ENCODE measurements at regions not wholly inside any gene's neighbourhood (a gene's known extent, or its start where the extent isn't known, plus 50 kb on each side); places are given as distances from the start of the nearest gene placed in this dataset.
"Not testable (repeated sequence)": the region's sequence is repeated elsewhere in the genome, so short reads cannot be mapped to it uniquely, and the experiment has no call there.

DNA sequence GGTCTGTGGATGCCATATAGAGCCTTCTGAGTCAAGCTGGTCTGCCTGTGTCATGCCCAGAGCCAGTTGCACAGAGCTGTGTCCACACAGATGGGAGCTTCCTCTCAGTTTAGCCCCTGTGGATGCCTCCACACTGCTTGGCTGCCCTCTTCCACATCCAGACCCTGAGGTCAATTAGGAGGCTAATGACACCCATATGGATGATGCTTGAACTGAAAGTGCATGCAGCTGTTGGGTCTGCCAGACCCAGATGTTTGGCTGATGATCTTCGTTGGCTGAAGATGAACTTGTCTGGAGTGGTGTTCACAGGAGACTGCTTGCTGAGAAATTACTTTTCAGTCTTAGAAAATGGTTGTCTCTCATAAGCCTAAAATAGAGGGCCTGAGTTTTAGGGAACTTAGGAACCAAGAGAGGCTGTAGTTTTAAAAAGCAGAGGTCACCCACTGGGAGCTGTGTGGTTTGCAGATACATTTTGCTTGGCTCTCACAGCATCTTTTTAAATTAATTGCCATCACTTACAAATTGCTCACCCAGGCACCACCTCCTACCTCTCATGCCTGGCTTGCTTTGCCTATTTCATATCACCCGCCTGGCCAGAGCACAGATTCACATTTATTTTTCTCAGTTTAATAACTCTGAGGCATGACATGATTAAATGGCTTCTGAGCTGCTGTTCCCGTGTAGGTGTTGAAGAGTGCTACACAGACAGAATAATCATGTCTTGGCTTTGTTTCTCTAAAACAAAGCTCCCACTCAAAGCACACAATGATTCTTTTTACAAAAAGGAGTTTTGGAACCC is 176.1 kb downstream of the MINAR1 start:
- DNase-seq = no peak

- no peak for DNase-seq
Measured at GRCh38 chr15:79609506-79609905, 177.4 kb downstream of the MINAR1 start.

DNA sequence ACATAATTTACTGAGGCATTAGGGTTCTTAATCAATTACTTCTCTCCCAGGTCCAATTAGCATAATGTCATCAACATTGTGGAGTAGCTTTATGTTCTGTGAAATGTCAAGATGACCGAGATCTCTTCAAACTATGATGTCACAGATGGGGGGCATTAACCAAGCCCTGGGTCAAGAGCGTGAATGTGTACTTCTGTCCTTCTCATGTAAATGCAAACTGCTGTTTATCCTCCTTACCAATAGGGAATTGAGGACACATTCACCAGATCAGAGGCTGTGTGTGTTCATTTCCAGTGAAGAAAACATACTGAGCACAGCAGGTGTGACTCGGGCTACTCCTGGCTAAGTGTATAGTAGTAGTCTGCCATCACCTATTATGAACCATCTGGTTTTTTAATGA is 177.9 kb downstream of the MINAR1 start:
- DNase-seq = no peak

DNA sequence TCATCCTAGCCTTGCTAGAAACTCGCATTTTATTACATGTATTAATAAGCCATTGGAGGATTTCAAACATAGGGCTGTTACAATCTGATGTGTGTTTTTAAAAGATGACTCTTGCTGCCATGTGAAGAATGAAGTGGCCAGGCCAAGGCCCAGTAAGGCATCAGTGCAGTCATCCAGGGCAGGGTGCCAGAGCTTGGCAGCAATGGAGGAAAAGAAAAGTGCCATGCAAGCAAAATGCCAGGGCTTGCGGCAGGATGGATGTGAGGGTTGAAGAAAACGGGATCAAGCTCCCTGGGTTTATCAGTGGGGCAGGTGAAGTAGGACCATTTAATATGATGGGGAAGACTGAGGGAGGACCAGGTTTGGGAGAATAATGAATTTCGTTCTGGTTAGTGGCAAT is 183.6 kb downstream of the MINAR1 start:
- DNase-seq = no peak

DNA sequence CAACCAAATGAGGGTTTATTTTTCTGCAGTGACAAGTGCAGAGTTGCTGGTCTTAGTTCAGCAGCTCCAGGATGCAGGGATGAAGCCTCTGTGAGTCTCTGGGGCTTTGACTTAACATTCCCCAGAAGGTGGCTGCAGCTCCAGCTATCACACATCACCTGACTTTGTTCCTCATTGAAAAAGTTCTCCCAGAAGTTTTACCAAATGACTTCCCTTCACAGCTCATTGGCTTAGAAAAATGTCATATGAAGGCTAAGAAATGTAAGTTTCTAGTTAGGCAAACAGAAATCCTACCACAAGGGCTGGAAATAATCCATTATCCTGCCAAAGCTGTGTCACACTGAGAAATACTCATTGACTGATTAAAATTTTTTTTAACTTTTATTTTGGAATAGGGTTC is 184.9 kb downstream of the MINAR1 start:
- DNase-seq = no peak

GRCh38 chr15:79620112-79620857 is 188.1 kb downstream of the MINAR1 start:
- peak; percentile 77 for DNase-seq

GRCh38 chr15:79621805-79622204 is 189.7 kb downstream of the MINAR1 start:
- DNase-seq = not testable (repeated sequence)

DNA sequence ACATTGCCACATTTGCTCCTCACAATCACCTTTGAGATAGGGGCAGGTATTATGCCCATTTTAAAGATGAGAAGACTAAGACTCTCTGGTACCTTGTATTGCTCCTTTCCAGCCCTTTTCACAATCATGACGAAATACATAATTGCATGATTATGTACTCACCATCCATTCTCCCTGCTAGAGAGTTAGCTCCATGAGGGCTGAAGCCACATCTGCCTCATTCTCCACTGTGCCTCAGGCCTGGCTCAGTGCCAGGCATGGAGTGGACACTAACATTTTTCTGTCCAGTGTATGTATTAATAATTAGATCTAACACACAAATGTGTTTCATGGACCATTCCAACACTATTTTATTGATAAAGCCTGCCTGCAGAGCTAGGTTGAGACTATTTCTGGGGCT is 191.4 kb downstream of the MINAR1 start:
- no peak for DNase-seq

GRCh38 chr15:79629687-79630086 is 197.6 kb downstream of the MINAR1 start:
- DNase-seq = peak; percentile 86

DNA sequence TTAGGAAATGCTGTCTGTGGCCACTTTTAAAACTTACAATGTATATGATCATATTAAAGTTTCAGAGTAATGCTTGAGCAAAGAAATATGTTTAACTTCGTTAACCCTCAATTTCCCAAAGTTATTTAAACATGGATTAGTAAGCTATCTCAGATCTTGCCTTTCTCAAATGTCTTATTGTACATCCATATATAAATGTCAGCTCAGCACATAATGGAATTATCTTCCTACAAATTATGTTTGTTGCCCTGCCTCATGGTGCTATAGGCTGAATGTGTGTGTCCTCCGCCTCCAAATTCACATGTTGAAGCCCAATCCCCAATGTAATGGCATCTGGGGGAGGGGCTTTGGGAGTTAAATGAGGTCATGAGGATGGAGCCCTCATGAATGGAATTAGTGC is 200.3 kb downstream of the MINAR1 start:
- no peak for DNase-seq

DNA sequence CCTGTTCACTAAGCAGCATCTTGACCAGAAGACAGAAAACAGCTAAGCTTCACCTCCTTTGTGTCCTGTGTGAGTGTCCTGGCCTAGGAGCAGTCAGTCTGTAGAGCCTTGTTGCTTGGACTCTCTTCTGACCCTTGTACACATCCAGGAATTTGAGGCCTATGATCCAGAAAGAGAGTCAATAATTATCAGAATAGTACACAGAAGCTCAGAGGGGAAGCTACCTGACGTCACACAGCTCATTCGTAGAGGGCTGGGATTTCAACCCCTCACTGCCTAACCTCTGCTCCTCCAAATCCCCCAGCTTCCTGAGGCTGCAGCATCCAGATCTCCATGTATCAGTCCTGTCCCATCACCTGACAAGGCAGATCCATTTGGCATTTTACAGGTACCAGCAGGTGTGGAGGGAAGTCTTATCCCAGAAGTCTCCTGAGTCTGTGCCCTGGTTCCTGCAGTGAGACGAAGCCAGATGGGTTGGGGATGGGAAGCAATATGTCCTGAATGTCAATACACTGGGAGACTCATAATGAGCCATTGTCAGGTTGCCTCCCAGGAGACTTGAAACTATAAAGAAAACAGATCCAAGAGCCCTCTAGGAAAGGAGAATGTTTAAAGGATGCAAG is 203.1 kb downstream of the MINAR1 start:
- no peak for DNase-seq

GRCh38 chr15:79635897-79636561 is 203.9 kb downstream of the MINAR1 start:
- DNase-seq = peak; percentile 62

GRCh38 chr15:79640206-79640605 is 208.1 kb downstream of the MINAR1 start:
- DNase-seq = peak; percentile 94

DNA sequence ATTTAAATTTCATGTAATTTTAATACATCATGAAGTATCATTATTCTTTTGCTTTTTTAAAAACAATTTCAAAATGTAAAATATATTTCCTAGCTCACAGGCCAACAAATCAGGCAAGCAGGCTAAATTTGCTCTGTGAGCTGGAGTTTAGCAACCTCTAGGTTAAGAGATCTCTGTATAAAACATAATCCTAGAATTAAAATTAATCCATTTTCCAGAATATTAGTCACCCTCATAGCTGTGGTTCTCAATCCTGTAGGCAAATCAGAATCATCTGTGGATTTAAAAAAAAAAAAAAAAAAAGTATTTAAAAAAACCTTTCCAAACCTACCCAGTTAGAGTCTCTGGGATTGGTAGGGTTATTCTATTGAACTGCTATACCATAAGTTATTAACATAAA is 209.7 kb downstream of the MINAR1 start:
- DNase-seq = peak; percentile 46

GRCh38 chr15:79643393-79643792 is 211.3 kb downstream of the MINAR1 start:
- DNase-seq = no peak

DNA sequence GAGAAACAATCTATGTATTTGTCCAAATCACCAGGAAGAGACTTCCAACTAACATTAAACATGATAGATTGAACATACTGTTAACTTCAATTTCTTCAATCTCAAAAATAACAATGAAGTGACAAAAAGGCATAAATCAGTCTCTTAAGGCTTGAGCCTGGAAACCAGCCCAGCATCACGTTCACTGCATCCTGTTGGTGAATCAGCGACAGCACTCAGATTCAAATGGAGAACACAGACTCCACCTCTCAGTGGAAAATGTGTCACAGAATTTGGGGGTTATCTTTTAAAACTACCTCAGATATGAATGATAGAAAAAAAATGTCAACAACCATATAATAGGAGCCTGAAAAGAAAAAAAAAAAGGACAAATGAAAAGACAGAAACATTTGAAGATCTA is 212.0 kb downstream of the MINAR1 start:
- DNase-seq = peak; percentile 93

GRCh38 chr15:79652972-79653371 is 220.8 kb downstream of the MINAR1 start:
- peak; percentile 73 for DNase-seq

GRCh38 chr15:79653533-79653932 is 221.4 kb downstream of the MINAR1 start:
- DNase-seq = peak; percentile 35

- no peak for DNase-seq
Measured at GRCh38 chr15:79656151-79657000, 224.2 kb downstream of the MINAR1 start.

DNA sequence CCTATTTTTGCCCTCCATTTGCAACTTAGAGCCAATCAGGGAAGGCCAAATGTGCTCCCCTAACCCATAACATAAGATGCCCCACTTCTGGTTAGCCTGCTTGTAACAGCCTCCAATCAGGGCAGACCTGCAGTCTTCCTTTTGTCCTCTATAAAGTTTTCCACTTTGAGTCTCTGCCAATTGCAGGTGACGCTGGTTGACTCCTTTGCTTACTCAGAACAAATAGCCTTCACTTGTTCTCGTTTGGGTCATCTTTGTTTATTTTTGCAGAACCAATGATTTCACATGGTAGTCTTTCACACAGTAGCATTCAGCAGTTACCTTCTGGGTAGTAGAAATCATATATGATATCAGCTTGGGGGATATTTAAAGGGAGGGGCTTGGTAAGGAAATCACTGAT is 225.6 kb downstream of the MINAR1 start:
- DNase-seq = no peak

- DNase-seq = no peak
Measured at GRCh38 chr15:79659691-79660090, 227.6 kb downstream of the MINAR1 start.

DNA sequence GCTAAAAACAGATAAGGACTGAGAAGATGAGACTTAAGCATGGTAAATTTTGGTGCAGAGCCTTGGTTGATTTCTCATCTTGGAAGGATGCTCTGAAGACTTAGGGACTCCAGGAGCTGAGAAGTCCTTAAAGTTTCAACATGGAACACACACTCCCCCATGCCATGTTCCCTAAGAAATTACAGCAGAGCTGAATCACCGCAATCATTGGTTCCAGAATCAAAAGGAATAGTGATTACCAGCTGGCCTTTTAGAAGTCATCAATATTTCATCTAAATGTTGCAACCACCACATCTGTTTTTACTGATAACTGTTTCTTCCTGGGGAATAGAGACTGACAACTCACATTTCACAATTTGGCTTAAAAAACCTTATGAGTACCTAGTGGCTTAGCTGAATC is 229.3 kb downstream of the MINAR1 start:
- peak; percentile 43 for DNase-seq

Measured in fibroblast of upper back skin (primary cell).